ENCODE measurements at regions not wholly inside any gene's neighbourhood (a gene's known extent, or its start where the extent isn't known, plus 50 kb on each side); places are given as distances from the start of the nearest gene placed in this dataset.

GRCh38 chr1:30037251-30038118 is 685.9 kb downstream of the MATN1 start:
- DNase-seq = no peak

DNA sequence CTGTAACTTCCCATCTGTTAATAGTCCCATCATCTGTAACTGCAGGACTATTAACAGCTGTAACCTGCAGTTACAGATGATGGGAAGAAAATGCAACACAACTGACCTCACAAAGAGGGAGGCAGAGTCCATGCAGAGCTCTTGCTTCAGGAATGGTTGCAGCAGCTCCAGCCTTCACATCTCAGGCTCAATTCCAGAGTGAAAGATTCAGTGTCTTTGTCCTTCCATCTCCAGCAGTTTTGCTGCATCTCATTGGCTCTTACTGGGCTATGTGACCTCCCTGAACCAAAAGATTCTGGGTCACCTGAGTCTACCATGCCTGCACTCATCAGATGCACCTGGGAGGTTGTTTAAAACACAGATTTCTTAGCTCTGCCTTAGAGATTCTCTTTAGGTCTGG is 686.7 kb downstream of the MATN1 start:
- no peak for DNase-seq

GRCh38 chr1:30036229-30036547 is 687.2 kb downstream of the MATN1 start:
- DNase-seq = no peak

GRCh38 chr1:30035522-30036228 is 687.7 kb downstream of the MATN1 start:
- no peak for DNase-seq

DNA sequence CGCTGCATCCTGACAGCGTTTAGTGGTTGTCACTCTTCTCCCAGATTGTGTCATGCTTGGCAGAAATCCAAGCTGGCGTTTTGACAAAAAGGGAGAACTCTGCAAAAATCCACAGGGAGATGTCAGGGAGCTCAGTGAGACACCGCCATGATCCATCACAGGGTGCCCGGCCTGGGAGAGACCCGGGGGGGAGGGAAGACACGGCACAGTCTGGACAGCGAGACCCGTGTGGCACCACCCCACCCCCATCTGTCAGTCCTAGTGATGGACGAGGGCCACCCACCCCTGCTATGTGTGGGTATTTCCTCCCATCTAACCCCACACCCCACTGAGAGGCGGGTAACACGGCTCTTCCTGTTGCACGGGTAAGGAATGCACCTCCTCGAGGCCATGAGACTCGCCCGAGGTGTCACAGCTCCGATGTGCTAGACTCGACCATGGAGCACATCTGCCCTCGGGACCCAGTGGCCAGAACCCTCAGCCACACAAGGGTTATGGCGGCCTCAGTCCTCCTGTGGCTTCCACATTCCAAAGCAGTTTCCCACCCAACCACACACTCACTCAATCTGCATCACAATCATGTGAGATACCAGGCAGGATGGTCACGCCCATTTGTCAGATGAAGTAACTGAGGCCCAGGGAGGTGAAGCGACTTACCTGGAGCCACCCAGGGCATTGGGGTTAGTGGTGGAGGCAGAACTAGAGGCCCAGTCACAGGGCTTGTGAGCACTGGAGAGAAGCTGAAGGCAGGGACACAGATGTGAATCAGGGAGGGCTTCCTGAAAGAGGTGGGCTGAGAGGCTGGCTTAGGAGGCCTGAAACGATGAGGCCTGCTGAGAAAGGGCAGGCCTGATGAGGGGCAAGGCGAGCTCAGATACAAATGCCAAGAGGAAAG is 688.5 kb downstream of the MATN1 start:
- DNase-seq = no peak

DNA sequence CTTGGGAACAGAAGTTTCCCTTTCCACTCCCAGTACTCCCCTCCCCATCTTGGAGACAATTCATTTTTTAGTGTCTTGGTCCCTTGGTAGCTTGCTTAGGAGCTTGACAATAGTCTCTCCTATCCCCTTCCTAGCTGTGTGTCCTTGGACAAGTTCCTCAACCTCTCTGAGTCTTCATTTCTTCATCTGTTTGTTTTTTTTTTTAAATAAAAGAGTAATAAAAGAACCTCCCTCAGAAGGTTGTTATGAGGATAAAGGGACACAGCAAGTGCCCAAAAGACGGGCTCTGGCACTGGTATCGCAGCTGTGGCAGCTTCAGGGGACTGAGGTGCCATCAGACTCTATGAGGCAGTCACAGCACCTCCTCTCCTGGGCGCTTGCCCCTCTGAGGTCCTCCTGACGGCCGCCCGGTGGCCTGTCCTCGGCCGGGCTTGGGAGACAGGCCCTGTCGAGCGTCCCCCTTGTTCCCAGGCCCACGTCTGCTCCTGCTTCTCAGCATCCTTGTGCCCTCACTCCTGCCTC is 689.2 kb downstream of the MATN1 start:
- DNase-seq = no peak

DNA sequence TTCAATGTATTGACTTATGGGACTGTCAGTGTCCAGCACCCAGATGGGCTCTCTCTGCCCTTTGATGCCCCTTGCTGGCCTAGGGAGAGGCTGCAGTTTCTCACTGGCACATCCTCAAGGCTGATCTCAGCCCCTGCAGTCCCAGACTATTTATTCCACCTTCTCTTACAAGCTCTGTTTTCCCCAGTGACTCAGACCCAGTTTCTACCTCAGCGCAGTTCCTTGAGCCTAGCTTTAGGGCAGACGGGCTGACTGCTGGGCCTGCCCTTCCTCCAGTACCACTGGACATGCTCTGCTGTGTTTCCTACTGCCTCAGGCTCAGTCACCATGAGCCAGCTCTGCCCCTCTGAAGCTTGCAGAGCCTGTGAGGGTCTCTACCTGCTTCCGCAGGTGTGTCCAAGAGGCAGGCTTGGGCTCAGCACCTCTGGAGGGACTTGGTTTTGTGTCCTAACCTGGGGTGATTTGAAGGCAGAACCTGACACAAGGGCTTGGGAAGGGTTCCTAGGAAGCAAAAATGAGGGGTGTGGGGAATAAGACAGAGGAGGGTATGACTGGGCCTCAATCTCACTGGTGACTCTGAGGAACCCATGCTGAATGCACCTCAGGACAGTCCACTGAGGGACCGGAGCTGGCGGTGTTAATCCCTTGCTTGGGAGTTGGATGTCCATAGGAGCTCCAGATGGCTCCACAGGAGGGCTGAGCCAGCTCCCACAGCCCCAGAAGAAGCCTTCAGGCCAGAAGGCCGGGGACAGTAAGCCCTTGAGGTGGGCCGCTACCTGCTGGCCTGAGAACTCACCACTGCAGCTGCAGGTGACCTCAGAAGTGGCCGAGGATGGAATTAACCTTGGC is 689.9 kb downstream of the MATN1 start:
- no peak for DNase-seq

GRCh38 chr1:30032302-30032701 is 691.1 kb downstream of the MATN1 start:
- no peak for DNase-seq

GRCh38 chr1:30029677-30030076 is 693.7 kb downstream of the MATN1 start:
- DNase-seq = no peak

- DNase-seq = no peak
Observed at GRCh38 chr1:30028939-30029338, 694.4 kb downstream of the MATN1 start.

GRCh38 chr1:30028283-30028682 is 695.1 kb downstream of the MATN1 start:
- DNase-seq = no peak

DNA sequence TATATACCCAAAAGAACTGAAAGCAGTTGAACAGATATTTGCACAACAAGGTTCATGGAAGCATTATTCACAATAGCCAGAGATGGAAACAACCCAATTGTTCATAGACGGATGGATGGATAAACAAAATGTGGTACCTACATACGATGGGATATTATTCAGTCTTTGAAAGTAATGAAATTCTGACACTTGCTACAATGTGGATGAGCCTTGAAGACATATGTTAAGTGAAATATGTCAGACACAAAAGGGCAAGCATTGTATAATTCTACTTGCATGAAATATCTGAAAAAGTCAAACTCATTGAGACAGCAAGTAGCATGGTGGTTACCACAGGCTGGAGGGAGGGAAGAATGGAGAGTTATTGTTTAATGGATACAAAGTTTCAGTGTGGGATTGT is 696.1 kb downstream of the MATN1 start:
- no peak for DNase-seq

- DNase-seq = no peak
Observed at GRCh38 chr1:30024411-30025195, 698.8 kb downstream of the MATN1 start.

GRCh38 chr1:30023339-30024022 is 699.9 kb downstream of the MATN1 start:
- DNase-seq = no peak

DNA sequence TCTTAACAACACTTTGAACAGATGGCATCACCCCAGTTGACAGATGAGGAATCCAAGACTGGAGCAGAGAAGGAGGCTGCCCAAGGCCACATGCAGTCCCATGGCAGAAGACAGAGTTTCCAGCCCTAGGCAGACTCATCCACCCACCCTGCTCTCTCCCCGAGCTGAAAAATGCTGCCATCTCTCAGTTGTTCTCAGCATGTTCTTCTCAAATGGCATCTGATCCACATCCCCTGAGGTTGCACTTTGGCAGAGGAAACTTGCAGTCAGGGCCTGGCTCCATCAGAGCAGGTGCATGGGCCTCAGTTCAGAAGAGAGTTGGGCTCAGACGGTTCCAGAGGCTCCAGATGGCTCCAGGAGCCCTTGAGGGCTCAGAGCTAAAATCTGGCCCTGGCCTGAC is 709.4 kb downstream of the MATN1 start:
- no peak for DNase-seq

GRCh38 chr1:30012455-30013440 is 710.6 kb downstream of the MATN1 start:
- DNase-seq = no peak

GRCh38 chr1:30011970-30012369 is 711.4 kb downstream of the MATN1 start:
- no peak for DNase-seq

DNA sequence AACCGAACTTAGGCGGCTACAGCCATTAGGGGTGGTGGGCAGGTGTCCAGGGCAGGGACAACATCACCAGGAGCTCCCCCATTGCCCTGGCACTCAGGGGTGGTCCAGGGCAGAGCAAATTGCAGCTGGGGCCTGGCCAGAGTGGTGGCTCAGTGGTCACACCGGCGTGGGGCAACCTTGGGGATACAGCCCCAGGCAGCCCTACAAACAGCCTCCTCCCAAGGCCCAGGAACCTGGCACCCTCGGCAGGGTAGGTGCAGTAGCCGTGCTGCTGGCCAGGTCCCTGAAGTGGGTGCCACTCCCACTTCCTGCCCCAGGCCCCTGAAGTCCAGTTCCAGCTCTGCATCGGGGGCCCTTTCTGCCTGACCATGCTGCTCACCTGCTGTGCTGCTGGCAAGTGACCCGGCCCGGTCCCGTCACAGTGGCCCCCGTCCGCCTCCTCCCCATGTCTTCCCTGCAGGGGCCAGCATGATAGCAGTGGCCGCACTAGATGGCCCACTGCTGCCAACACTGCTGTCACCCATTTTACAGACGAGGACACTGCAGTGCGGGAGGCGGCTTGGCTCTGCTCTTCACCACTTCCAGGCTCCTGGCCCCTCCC is 712.8 kb downstream of the MATN1 start:
- DNase-seq = no peak

DNA sequence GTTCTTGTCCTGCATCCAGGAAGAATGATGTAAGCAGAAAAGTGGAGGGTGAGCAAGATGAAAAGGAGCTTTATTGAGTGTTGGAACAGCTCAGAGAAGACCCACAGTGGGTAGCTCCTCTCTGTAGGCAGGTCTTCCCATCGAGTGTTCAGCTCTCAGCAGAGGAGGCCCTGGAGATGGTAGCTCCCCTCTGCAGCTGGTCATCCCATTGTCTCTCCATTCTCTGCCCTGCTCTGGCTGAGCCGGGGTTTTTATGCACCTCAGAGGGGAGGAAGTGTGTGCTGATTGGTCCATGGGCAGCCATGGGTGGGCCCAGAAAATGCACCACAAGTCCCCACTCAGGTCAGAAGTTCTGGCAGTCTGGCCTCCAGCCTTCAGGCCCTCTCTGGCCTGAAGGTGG is 713.7 kb downstream of the MATN1 start:
- no peak for DNase-seq
